Vagina (tissue), 2 donors: ENCODE measurements at regions not wholly inside any gene's neighbourhood (a gene's known extent, or its start where the extent isn't known, plus 50 kb on each side); places are given as distances from the start of the nearest gene placed in this dataset.

Experiments used
- DNase-seq, 2 donors: peaks; one replicate each; pipeline ENCODE4 v3.0.0-alpha.2; 2017; ENCODE audit errors: extremely low spot score in 2 of 2
- H3K27ac ChIP-seq: fragments of 200-600 bp; sonication (generic); one replicate; pipeline ENCODE4 v1.5.1; 2019
- H3K27me3 ChIP-seq: fragments of 200-600 bp; sonication (generic); one replicate; pipeline ENCODE4 v1.5.1; 2019
- H3K36me3 ChIP-seq, 2 donors: fragments of 200-600 bp; sonication (generic); one replicate each; pipeline ENCODE4 v1.5.1; 2017 to 2019
- H3K4me1 ChIP-seq: fragments of 200-600 bp; sonication (generic); one replicate; pipeline ENCODE4 v1.5.1; 2019
- H3K4me3 ChIP-seq, 2 donors: fragments of 200-600 bp; sonication (generic); 1 replicate in 1 of 2; 2 replicates in 1 of 2; pipeline ENCODE4 v1.5.1; 2016 to 2019
- H3K9me3 ChIP-seq: fragments of 200-600 bp; sonication (generic); one replicate; pipeline ENCODE4 v1.5.1; 2019
- CTCF ChIP-seq, 3 experiments: fragments of 450-650 bp in 2 of 3; fragments of 200-600 bp in 1 of 3; sonication (generic) in 1 of 3; IDR thresholded peaks; one replicate each; pipeline ENCODE4 v1.5.1; 2017 to 2019; ENCODE audit warnings: antibody characterized with exemption in 3 of 3, mild to moderate bottlenecking in 2 of 3, moderate library complexity in 2 of 3
- POLR2A ChIP-seq, 2 donors: fragments of 450-650 bp; IDR thresholded peaks; one replicate each; pipeline ENCODE4 v1.6.1; 2017; ENCODE audit warnings: antibody characterized with exemption in 2 of 2, mild to moderate bottlenecking in 2 of 2, moderate library complexity in 2 of 2
- POLR2AphosphoS5 ChIP-seq, 2 donors: sonication (generic); formaldehyde crosslinking; IDR thresholded peaks; one replicate each; pipeline ENCODE4 v1.9.0; 2017; ENCODE audit warnings: antibody characterized with exemption in 2 of 2, mild to moderate bottlenecking in 2 of 2, low read depth in 1 of 2; ENCODE audit not compliant: insufficient read depth in 1 of 2
- intact Hi-C: fragments of 100-400 bp; cut with DNase I; formaldehyde crosslinking; loops from one replicate; pipeline ENCODE4 v1.15.1; 2023

GRCh38 chr6:18555750-18556149, 168.6 kb downstream of the RNF144B start:
- H3K4me3 ChIP-seq = no peak overlapping the region
- intact Hi-C loops = no loop called here
- no peaks in the 10 kb centered on the region for H3K27me3 ChIP-seq
- no peak for TF ChIP-seq CTCF (IDR thresholded peaks at IDR 0.05)
- TF ChIP-seq POLR2AphosphoS5 (IDR thresholded peaks at IDR 0.05; ENCODE audit: insufficient read depth in 1 of 2, low read depth in 1 of 2) = no peak
- no peak for TF ChIP-seq POLR2A (IDR thresholded peaks at IDR 0.05)
- no peaks in the 10 kb centered on the region for H3K9me3 ChIP-seq
- no peaks in the 10 kb centered on the region for H3K4me1 ChIP-seq
- H3K27ac ChIP-seq = no peak overlapping the region
- H3K36me3 ChIP-seq = no peaks in the 10 kb centered on the region
- no peak for DNase-seq

- Histone ChIP-seq H3K4me1 (no peaks in the 10 kb centered on the region), H3K4me3 (no peak overlapping the region), H3K27ac (no peak overlapping the region), H3K27me3 (no peaks in the 10 kb centered on the region), H3K36me3 (no peaks in the 10 kb centered on the region), H3K9me3 (no peaks in the 10 kb centered on the region)
- intact Hi-C loops = no loop called here
- no peak for TF ChIP-seq POLR2A (IDR thresholded peaks at IDR 0.05)
- no peak for TF ChIP-seq POLR2AphosphoS5 (IDR thresholded peaks at IDR 0.05; ENCODE audit: insufficient read depth in 1 of 2, low read depth in 1 of 2)
- no peak for TF ChIP-seq CTCF (IDR thresholded peaks at IDR 0.05)
- DNase-seq = no peak
Measured at GRCh38 chr6:18561037-18561750, 174.0 kb downstream of the RNF144B start.

- no peak for TF ChIP-seq POLR2AphosphoS5 (IDR thresholded peaks at IDR 0.05; ENCODE audit: insufficient read depth in 1 of 2, low read depth in 1 of 2)
- TF ChIP-seq POLR2A (IDR thresholded peaks at IDR 0.05) = no peak
- no peak for TF ChIP-seq CTCF (IDR thresholded peaks at IDR 0.05)
- intact Hi-C loops = no loop called here
Measured at GRCh38 chr6:18562726-18563125, 175.6 kb downstream of the RNF144B start.

GRCh38 chr6:18564775-18565174, 177.6 kb downstream of the RNF144B start:
- Histone ChIP-seq H3K36me3 (no peaks in the 10 kb centered on the region), H3K4me3 (no peak overlapping the region), H3K27me3 (no peaks in the 10 kb centered on the region), H3K4me1 (no peaks in the 10 kb centered on the region), H3K9me3 (no peaks in the 10 kb centered on the region), H3K27ac (no peak overlapping the region)
- intact Hi-C loops = no loop called here
- TF ChIP-seq POLR2AphosphoS5 (IDR thresholded peaks at IDR 0.05; ENCODE audit: insufficient read depth in 1 of 2, low read depth in 1 of 2) (no peak), POLR2A (IDR thresholded peaks at IDR 0.05) (no peak), CTCF (IDR thresholded peaks at IDR 0.05) (no peak)
- no peak for DNase-seq

More at GRCh38 chr6:18562726-18563125, 175.6 kb downstream of the RNF144B start:
- H3K27me3 ChIP-seq = no peaks in the 10 kb centered on the region
- H3K36me3 ChIP-seq = no peaks in the 10 kb centered on the region
- no peak for DNase-seq
- no peaks in the 10 kb centered on the region for H3K9me3 ChIP-seq
- H3K27ac ChIP-seq = no peak overlapping the region
- H3K4me1 ChIP-seq = no peaks in the 10 kb centered on the region
- no peak overlapping the region for H3K4me3 ChIP-seq

GRCh38 chr6:18565231-18565630, 178.1 kb downstream of the RNF144B start:
- no peak overlapping the region for H3K27ac ChIP-seq
- no peak overlapping the region for H3K4me3 ChIP-seq
- H3K4me1 ChIP-seq = no peaks in the 10 kb centered on the region
- intact Hi-C loops = no loop called here
- TF ChIP-seq POLR2AphosphoS5 (IDR thresholded peaks at IDR 0.05; ENCODE audit: insufficient read depth in 1 of 2, low read depth in 1 of 2) (no peak), CTCF (IDR thresholded peaks at IDR 0.05) (no peak), POLR2A (IDR thresholded peaks at IDR 0.05) (no peak)
- no peak for DNase-seq
- no peaks in the 10 kb centered on the region for H3K27me3 ChIP-seq
- H3K36me3 ChIP-seq = no peaks in the 10 kb centered on the region
- H3K9me3 ChIP-seq = no peaks in the 10 kb centered on the region
